Gastroesophageal sphincter (tissue), 4 donors: ENCODE measurements at regions not wholly inside any gene's neighbourhood (a gene's known extent, or its start where the extent isn't known, plus 50 kb on each side); places are given as distances from the start of the nearest gene placed in this dataset.

Source experiments
- ATAC-seq: fragments of 150-250 bp; one replicate; pipeline ENCODE4 v1.9.1; 2016; ENCODE audit warnings: mild to moderate bottlenecking, moderate library complexity
- H3K27ac ChIP-seq, 4 donors: fragments of 200-600 bp; sonication (generic) in 3 of 4; 1 replicate in 3 of 4; 2 replicates in 1 of 4; pipeline ENCODE4 v1.5.1; 2016 to 2019
- H3K27me3 ChIP-seq: fragments of 200-600 bp; sonication (generic); one replicate; pipeline ENCODE4 v1.5.1; 2019
- H3K36me3 ChIP-seq, 2 donors: fragments of 200-600 bp; sonication (generic); one replicate each; pipeline ENCODE4 v1.5.1; 2019; ENCODE audit warnings: control low read depth in 1 of 2
- H3K4me1 ChIP-seq, 3 donors: fragments of 200-600 bp; sonication (generic); 1 replicate in 2 of 3; 2 replicates in 1 of 3; pipeline ENCODE4 v1.5.1; 2016 to 2019; ENCODE audit warnings: control low read depth in 2 of 3
- H3K4me3 ChIP-seq, 2 donors: fragments of 200-600 bp; sonication (generic); one replicate each; pipeline ENCODE4 v1.5.1; 2019; ENCODE audit warnings: mild to moderate bottlenecking in 1 of 2, moderate library complexity in 1 of 2
- H3K9me3 ChIP-seq, 3 donors: fragments of 200-600 bp; sonication (generic); one replicate each; pipeline ENCODE4 v1.5.1; 2017 to 2019; ENCODE audit warnings: control low read depth in 2 of 3
- EP300 ChIP-seq: sonication (generic); formaldehyde crosslinking; IDR thresholded peaks from one replicate; pipeline ENCODE4 v1.6.1; 2017; ENCODE audit warnings: antibody characterized with exemption, mild to moderate bottlenecking
- POLR2A ChIP-seq, 2 donors: fragments of 450-650 bp; IDR thresholded peaks; one replicate each; pipeline ENCODE4 v1.6.1; 2017; ENCODE audit warnings: antibody characterized with exemption in 2 of 2, mild to moderate bottlenecking in 2 of 2, moderate library complexity in 1 of 2
- POLR2AphosphoS5 ChIP-seq: sonication (generic); formaldehyde crosslinking; IDR thresholded peaks from one replicate; pipeline ENCODE4 v1.6.1; 2017; ENCODE audit warnings: antibody characterized with exemption
- WGBS, 2 donors: methylation state at CpG; one replicate each; pipeline ENCODE4 v1.1.5; 2018; ENCODE audit warnings: low coverage in 1 of 2; 5-methylcytosine and 5-hydroxymethylcytosine counted together
- TF ChIP-seq, protein P1 (sequence below), 4 experiments: fragments of 200-600 bp in 2 of 4; fragments of 450-650 bp in 2 of 4; sonication (generic) in 1 of 4; IDR thresholded peaks; one replicate each; pipeline ENCODE4 v1.5.1; 2017 to 2019; ENCODE audit warnings: antibody characterized with exemption in 4 of 4, mild to moderate bottlenecking in 2 of 4, moderate library complexity in 2 of 4

DNA sequence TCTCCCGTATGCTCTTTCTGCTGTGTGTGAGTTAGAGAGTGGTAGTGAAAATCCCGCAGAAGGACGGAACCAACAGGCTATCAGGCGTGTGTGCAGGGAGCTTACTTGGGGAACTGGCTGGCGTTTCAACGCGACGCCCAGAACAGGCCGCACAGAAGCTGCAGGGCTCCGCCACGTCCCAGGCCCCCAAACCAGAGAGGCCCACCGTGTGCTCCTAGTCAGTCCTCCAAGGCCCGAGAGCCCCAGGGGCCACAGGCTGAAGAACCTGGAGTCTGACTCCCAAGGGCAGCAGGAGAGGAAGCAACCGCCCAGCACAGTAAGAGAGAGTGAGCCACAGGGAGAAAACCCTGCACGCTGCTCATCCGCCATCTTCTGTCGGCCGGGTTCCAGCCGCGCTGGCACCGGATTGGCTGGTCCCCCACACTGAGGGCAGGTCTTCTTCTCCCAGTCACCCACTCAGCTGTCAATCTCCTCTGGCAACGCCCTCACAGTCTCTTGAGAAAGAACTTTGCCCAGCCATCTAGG lies 730.6 kb upstream of the VSTM2A start:
- Histone ChIP-seq H3K27me3 (no peaks in the 10 kb centered on the region), H3K36me3 (no peaks in the 10 kb centered on the region), H3K4me1 (no peaks in the 10 kb centered on the region), H3K27ac (no peak overlapping the region), H3K4me3 (no peak overlapping the region), H3K9me3 (no peaks in the 10 kb centered on the region)
- no peak for TF ChIP-seq POLR2AphosphoS5
- no peak for TF ChIP-seq POLR2A (IDR thresholded peaks at IDR 0.05)
- TF ChIP-seq, protein P1, sequence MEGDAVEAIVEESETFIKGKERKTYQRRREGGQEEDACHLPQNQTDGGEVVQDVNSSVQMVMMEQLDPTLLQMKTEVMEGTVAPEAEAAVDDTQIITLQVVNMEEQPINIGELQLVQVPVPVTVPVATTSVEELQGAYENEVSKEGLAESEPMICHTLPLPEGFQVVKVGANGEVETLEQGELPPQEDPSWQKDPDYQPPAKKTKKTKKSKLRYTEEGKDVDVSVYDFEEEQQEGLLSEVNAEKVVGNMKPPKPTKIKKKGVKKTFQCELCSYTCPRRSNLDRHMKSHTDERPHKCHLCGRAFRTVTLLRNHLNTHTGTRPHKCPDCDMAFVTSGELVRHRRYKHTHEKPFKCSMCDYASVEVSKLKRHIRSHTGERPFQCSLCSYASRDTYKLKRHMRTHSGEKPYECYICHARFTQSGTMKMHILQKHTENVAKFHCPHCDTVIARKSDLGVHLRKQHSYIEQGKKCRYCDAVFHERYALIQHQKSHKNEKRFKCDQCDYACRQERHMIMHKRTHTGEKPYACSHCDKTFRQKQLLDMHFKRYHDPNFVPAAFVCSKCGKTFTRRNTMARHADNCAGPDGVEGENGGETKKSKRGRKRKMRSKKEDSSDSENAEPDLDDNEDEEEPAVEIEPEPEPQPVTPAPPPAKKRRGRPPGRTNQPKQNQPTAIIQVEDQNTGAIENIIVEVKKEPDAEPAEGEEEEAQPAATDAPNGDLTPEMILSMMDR (IDR thresholded peaks at IDR 0.05): no peak
- 93 to 97% methylated on average over 5 to 9 of the region's 22 CpGs for WGBS, 2 donors
- no peak for ATAC-seq

DNA sequence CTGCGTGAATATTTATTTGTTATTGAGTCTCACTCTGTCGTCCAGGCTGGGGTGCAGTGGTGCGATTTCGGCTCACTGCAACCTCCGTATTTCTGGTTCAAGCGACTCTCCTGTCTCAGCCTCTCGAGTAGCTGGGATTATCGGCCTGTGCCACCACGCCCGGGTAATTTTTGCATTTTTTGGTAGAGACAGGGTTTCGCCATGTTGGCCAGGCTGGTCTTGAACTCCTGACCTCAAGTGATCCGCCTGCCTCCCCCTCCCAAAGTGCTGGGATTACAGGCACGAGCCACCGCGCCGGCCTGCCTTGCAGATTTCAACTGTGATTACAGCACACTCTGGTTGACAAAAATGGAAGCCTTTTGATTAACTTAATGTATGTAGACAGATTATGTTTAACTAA lies 730.0 kb upstream of the VSTM2A start:
- no peak for ATAC-seq
- Histone ChIP-seq H3K27me3 (no peaks in the 10 kb centered on the region), H3K27ac (no peak overlapping the region), H3K36me3 (no peaks in the 10 kb centered on the region), H3K4me3 (no peak overlapping the region), H3K4me1 (no peaks in the 10 kb centered on the region), H3K9me3 (no peaks in the 10 kb centered on the region)
- TF ChIP-seq POLR2A (IDR thresholded peaks at IDR 0.05) (no peak), EP300 (no peak), POLR2AphosphoS5 (no peak)
- TF ChIP-seq, protein P1 (IDR thresholded peaks at IDR 0.05): no peak
- 89 to 90% methylated on average over 11 to 12 of the region's 16 CpGs for WGBS, 2 donors

DNA sequence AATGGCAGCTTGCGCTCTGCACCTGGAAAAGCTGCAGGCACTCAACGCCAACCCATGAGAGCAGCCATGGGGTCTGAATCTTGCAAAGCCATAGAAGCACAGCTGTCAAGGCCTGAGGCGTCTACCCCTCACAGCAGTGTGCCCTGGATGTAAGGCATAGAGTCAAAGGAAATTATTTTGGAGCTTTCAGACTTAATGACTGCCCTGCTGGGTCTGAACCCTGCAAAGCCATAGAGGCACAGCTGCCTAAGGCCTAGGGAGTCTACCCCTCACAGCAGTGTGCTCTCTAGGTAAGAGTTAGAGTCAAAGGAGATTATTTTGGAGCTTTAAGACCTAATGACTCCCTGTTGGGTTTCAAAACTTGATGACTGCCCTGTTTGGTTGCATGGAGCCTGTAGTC lies 706.9 kb upstream of the VSTM2A start:
- H3K4me3 ChIP-seq: no peak overlapping the region
- H3K27me3 ChIP-seq: no peaks in the 10 kb centered on the region
- no peaks in the 10 kb centered on the region for H3K4me1 ChIP-seq
- no peak overlapping the region for H3K27ac ChIP-seq
- H3K9me3 ChIP-seq: peaks cover 0 to 27% (median 0%) of the 10 kb centered on the region in 3 donors
- no peaks in the 10 kb centered on the region for H3K36me3 ChIP-seq
- 71% methylated on average over 3 of the region's 3 CpGs; no CpG with 5 or more reads in 1 of the 2 donors for WGBS, 2 donors
- ATAC-seq: no peak
- TF ChIP-seq EP300: no peak
- no peak for TF ChIP-seq POLR2A (IDR thresholded peaks at IDR 0.05)
- TF ChIP-seq, protein P1 (IDR thresholded peaks at IDR 0.05): no peak
- no peak for TF ChIP-seq POLR2AphosphoS5

DNA sequence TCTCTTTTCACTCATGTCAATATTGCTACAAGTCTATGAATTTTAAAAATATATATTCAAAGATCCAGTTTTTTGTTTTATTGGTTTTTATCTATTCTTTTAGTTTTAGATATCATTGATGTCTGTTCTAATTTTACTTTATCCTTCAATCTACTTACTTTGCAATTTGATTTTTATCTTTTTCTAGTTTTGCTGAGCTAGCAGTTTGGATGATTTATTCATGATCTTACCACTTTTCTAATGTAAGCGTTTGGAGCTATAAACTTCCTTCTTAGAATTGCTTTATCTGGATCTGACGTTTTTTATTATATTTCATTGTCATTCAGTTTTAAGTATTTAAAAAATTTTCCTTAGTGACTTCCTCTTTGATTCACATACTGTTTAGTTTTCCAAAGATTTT lies 664.5 kb upstream of the VSTM2A start:
- Histone ChIP-seq H3K9me3 (no peaks in the 10 kb centered on the region), H3K4me1 (no peaks in the 10 kb centered on the region), H3K27me3 (no peaks in the 10 kb centered on the region), H3K36me3 (no peaks in the 10 kb centered on the region), H3K27ac (no peak overlapping the region), H3K4me3 (no peak overlapping the region)
- WGBS, 2 donors: 7 to 50% methylated on average over 2 of the region's 2 CpGs
- no peak for TF ChIP-seq EP300
- no peak for ATAC-seq

DNA sequence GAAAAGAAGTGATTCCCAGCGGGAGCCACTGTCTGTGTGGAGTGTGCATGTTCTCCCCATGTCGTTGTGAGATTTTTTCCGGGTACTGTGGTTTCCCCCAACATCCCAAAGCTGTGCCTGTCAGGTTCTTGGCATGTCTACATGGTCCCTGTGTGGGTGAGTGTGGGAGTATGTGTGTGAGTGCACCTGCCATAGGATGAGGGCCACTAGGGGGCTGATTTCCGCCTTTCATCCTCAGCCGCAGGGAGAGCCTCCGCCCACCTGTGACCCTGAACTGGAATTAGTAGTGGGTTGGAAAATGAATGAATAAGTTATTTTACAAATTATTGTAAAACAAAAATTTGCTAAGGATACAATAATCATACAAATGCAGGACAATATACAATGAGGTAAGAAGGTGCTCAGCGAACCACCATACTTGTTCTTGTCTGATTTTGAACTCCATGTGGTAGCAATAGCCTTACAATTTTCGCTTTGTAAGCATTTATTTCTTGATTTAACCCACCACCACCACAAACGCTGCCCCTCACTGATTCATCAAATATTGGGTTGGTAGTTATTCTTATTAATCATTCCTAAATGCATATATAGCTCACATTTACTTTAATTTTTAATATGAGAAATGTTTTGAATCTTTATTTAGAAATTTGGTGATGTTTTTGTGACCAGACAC lies 641.2 kb upstream of the VSTM2A start:
- no peak overlapping the region for H3K27ac ChIP-seq
- TF ChIP-seq, protein P1 (IDR thresholded peaks at IDR 0.05): no peak
- TF ChIP-seq POLR2A (IDR thresholded peaks at IDR 0.05): no peak
- no peak for TF ChIP-seq EP300
- no peak for ATAC-seq
- no peaks in the 10 kb centered on the region for H3K4me1 ChIP-seq
- no peaks in the 10 kb centered on the region for H3K27me3 ChIP-seq
- H3K4me3 ChIP-seq: no peak overlapping the region
- peaks cover 0 to 2% (median 0%) of the 10 kb centered on the region in 3 donors for H3K9me3 ChIP-seq
- WGBS, 2 donors: 87% methylated on average over 4 to 6 of the region's 9 CpGs
- H3K36me3 ChIP-seq: no peaks in the 10 kb centered on the region
